SW 1271 (cell line): ENCODE measurements at regions not wholly inside any gene's neighbourhood (a gene's known extent, or its start where the extent isn't known, plus 50 kb on each side); places are given as distances from the start of the nearest gene placed in this dataset.
"Not testable (repeated sequence)": the region's sequence is repeated elsewhere in the genome, so short reads cannot be mapped to it uniquely, and the experiment has no call there.

ENCODE experiments used
- DNase-seq, 2 experiments: peaks; one replicate each; lab custom pipeline; 2025; lab: John Stamatoyannopoulos, UW

- no peak for DNase-seq
Measured at GRCh38 chr1:60889709-60890108, 192.7 kb upstream of the NFIA start.

DNA sequence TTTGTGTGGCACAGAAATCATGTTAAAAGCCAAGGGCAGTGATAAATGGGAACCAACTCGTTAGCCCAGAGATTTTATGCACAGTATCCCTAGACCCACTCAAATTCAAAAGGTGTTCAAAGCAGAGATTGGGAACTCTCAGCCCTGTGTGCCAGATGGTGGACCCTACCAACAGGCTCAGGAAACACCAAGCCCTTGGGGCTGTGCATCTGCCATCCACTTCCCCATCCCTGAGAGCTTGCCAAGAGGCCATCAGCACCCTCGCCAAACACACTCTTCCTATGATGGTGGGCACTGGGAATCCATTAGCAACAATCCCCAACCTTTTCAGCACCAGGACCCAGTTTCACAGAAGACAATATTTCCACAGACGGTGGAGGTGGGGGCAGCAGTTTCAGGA, 194.2 kb upstream of the NFIA start:
- no peak for DNase-seq

- no peak for DNase-seq
Measured at GRCh38 chr1:60886793-60887331, 195.5 kb upstream of the NFIA start.

GRCh38 chr1:60886090-60886489, 196.3 kb upstream of the NFIA start:
- DNase-seq, result no peak

GRCh38 chr1:60880202-60880601, 202.2 kb upstream of the NFIA start:
- no peak for DNase-seq

DNA sequence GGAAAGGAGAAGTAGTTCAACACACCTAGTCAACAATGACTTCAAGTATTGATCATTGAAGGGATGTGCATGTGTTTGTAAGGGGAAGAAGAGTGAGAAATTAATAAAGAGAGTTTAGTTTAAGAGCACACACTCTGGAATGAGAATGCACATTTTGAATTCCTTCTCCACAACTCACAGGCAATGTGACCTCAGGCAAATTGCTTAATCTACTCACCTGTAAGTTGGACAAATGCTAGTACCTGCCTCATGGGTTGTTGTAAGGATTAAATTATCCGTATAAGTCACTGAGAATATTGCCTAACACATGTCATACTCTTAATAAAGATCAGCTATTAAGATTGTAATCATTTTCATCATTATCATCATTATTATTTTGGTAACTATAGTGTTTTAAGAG, 204.0 kb upstream of the NFIA start:
- no peak for DNase-seq

DNA sequence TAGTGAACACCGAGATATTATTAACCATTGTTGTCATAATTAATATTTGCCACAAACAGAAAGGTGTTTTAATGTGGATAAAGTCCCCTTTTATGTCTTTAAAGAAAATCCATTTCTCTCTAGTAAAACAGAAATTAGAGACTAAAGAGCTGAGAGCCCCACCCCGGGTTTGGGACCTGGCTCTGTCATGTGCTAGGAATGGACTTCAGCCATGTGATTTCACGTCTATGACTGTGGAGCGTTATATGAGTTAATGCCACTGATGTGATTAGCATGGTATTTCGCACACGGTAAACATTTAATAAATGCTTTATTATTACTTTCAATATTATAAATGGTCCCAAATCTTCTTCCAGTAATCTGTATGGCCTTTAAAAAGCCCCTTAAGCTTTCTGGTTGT, 205.0 kb upstream of the NFIA start:
- DNase-seq, result no peak

GRCh38 chr1:60876952-60877351, 205.4 kb upstream of the NFIA start:
- DNase-seq, result no peak

DNA sequence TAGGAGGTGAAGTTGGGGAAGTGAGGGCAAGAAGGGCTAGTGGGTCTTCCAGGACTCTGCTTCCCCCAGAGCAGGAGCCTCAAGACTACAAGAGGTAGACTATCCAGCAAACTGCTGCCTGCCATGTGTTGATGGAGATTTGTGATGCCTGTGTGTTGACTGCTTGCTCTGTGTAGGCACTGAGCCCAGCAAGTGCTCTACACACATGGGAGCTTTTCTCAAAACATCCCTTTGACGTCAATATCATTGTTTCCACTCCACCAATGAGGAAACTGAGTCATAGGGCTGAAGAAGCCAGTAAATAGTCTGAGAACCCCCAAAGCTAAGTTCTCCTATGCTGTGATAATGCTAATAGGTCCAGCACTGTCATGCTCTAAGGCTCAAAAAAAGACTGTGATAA, 207.2 kb upstream of the NFIA start:
- DNase-seq, result no peak

GRCh38 chr1:60874718-60875117, 207.6 kb upstream of the NFIA start:
- no peak for DNase-seq

DNA sequence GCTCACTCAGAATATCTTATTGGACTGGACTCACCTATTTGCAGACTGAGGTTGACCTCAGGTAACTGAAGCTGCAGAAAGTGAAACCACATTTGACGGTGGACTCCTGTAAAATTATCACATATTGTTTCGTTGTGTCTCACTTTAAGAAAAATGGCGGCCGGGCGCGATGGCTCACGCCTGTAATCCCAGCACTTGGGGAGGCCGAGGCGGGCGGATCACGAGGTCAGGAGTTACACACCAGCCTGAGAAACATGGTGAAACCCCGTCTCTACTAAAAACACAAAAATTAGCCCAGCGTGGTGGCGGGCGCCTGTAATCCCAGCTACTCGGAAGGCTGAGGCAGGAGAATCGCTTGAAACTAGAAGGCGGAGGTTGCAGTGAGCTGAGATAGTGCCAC, 209.0 kb upstream of the NFIA start:
- DNase-seq, result not testable (repeated sequence)

GRCh38 chr1:60872426-60873054, 209.8 kb upstream of the NFIA start:
- DNase-seq, result no peak

DNA sequence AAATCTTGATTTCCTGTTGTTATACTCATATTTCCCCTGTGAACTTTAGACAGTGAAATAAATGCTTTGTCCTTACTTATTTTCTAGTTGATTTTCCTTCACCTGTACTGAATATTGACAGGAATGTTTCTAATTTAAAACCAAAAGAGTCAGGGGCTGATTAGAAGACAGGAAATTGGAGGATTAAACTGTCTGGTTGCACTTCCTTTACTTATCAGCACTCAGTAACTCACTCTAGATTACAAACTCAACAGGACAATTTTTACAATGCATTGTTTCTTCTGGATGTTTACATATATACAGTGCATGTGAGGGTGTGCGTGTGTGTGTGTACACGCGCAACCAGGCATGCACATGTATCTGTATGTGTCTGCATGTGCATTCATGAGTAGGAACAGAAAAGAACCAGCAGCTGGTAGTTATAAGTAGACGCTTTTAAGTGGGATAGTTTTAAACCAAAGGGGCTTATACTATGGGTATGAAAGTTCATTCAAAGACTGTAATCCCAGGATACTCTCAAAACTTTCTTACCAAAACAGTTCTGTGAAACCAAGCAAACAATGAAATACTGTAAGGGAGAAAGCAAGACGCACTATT, 212.0 kb upstream of the NFIA start:
- no peak for DNase-seq

DNA sequence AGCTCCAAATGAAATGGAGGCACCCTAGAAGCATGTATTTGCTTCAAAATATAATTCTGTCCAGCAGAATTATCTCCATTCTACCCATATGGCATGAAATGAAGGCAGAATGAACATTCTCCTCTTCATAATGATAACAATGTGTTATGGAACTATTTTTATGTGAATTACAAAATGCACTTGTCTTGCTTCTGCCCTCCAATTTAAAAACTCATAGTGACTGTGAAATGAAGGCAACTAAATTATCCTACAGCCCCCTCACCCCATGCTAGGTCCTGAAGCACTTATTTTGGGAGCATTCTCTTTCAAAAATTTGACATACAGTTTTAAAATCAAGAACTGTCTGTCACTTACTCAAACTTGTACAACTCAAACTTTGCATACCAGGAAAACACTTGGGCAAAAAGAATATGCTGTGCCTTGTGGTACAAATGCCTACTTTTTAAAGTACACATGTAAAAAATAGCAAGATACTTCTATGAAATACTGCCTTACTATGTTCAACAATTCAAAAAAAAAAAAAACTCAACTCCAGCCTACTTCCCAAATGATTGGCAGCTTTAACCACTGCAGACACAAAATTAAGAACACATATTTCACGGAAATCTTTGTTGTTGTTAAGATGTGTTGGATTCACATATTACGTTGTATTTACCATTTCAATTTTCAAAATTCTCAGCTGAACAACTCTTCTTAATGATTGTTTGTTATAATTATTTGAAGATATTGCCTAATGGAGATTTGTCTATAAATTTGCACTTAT, 213.3 kb upstream of the NFIA start:
- no peak for DNase-seq

GRCh38 chr1:60867782-60868181, 214.6 kb upstream of the NFIA start:
- DNase-seq, result no peak

DNA sequence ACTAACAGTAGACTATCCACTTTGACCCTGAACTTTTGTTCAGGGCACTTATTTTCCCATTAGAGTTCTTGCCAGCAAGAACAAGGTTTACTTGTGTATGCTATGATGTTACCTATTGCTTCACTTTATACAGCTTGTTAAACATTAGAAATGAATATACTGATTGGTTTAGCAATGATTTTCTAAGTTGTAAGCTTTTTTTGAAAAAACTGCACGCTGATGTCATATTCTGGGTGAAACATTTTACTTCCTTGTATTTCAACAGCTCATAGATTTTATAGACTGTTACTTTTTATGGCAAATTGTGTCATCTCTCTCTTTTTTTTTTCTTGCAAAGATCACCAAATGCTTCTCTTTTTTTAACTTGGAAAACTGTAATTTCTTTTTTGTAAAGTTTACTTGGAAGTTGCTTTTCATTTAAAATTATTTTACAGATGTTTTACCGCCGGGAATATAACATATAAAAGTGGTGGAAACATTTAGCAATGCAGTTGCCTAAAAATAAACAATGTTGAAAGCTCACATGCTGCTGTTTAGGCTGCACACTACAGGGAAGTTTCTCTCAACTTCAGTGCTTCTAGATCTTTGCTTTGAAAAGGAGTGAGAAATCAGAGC, 215.3 kb upstream of the NFIA start:
- DNase-seq, result no peak

DNA sequence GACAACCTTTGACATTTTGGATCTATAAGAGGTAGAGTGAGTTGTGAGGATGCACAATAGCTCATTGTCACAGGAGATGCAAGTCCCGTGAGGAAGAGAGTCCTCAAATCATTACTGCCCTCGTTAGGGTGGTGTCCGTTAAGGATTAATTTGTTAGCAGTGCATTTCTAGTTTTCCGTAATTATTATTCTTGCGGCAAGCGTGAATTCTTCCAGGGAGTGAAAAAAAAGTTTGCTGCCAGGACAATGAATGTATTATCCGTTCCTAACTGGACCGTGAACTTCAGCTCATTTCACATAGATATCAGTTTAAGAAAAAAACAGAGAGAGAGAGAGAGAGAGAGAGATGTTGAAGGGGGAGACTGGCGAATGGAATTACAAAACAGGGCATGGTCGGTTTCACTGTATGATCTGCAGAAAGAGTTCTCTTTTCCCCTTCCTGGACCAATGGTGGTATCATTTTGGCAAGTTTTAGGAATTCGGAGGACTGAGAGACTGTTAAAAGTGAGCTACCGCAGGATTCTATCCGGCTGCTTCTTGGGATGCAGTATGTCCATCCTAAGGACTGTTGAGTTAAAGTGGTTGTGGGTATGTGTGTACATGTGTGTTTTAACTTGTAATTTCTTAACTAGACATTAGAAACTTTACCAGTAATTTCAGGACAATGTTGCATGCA, 216.0 kb upstream of the NFIA start:
- no peak for DNase-seq

GRCh38 chr1:60865166-60865565, 217.2 kb upstream of the NFIA start:
- no peak for DNase-seq

DNA sequence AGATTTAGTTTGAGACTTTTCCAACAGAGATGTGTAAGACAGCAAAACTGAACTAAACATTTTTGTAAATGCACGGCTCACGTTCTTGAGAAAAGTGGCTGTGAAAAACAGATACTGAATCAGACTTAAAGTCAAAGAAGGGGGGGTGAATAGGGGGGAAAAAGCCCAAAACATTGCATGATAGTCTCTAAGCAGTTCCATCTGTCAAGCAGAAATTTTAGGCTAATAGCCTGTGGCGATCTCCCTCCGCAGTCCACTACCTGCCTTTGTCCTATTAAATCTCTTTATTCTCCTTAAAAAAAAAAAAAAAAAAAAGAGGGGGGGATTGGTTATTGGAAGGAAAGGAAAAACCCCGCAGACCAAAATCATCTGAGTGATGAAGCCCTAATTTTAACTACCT, 217.6 kb upstream of the NFIA start:
- no peak for DNase-seq

- DNase-seq, result no peak
Measured at GRCh38 chr1:60863131-60863530, 219.2 kb upstream of the NFIA start.

DNA sequence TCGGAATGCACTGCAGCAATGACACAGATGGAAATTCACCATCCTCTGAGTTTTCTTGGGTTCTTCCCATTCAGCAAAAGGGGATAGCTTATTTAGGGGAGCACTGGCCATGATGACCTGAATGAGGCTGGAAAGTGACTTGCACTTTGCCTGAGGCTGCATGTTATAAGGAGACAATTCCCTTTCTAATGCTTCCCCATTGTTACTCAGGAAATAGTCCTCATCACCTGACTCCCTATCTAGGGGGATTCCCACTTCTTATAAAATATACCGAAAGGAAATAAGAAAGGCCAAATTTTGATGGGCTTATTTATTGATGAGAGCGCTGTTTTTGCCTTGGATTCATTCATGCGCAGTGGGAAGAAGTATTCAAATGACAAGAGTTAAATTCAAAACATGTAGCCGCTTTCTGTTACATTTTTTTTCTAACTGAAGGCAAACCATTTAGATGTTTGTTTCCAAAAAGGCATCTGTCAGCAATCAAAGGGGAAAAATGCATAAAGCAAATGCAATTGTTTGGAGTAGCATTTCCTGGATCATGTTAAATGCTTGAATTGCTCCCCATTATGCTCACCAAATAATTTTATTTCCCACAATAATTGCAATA, 220.3 kb upstream of the NFIA start:
- DNase-seq, result no peak

GRCh38 chr1:60859111-60859510, 223.2 kb upstream of the NFIA start:
- no peak for DNase-seq
